Tibial artery (tissue), 4 donors: ENCODE measurements at regions not wholly inside any gene's neighbourhood (a gene's known extent, or its start where the extent isn't known, plus 50 kb on each side); places are given as distances from the start of the nearest gene placed in this dataset.

Experiments
- DNase-seq, 2 donors: peaks; one replicate each; pipeline ENCODE4 v3.0.0-alpha.2; 2019
- H3K27ac ChIP-seq, 2 donors: fragments of 200-600 bp; sonication (generic) in 1 of 2; 1 replicate in 1 of 2; 2 replicates in 1 of 2; pipeline ENCODE4 v1.5.1; 2018 to 2019; ENCODE audit warnings: mild to moderate bottlenecking in 1 of 2
- H3K27me3 ChIP-seq, 2 donors: fragments of 200-600 bp; sonication (generic) in 1 of 2; one replicate each; pipeline versions ENCODE4 v1.5.1 to v1.6.0; 2016 to 2019
- H3K36me3 ChIP-seq, 3 donors: fragments of 200-600 bp; sonication (generic) in 2 of 3; one replicate each; pipeline ENCODE4 v1.5.1; 2016 to 2019; ENCODE audit warnings: mild to moderate bottlenecking in 2 of 3
- H3K4me1 ChIP-seq, 4 donors: fragments of 200-600 bp; sonication (generic) in 2 of 4; 1 replicate in 3 of 4; 2 replicates in 1 of 4; pipeline ENCODE4 v1.5.1; 2016 to 2019
- H3K4me3 ChIP-seq, 2 donors: fragments of 200-600 bp; sonication (generic) in 1 of 2; 1 replicate in 1 of 2; 2 replicates in 1 of 2; pipeline ENCODE4 v1.5.1; 2018 to 2019; ENCODE audit warnings: mild to moderate bottlenecking in 2 of 2
- H3K9me3 ChIP-seq, 3 donors: fragments of 200-600 bp; sonication (generic) in 1 of 3; one replicate each; pipeline ENCODE4 v1.5.1; 2016 to 2019
- CTCF ChIP-seq, 2 experiments: fragments of 200-600 bp in 1 of 2; fragments of 450-650 bp in 1 of 2; IDR thresholded peaks; one replicate each; pipeline ENCODE4 v1.5.1; 2017 to 2019; ENCODE audit warnings: antibody characterized with exemption in 2 of 2, mild to moderate bottlenecking in 1 of 2, moderate library complexity in 1 of 2
- intact Hi-C: fragments of 100-400 bp; cut with DNase I; formaldehyde crosslinking; loops from one replicate; pipeline ENCODE4 v1.15.0; 2023; ENCODE audit warnings: low total_unique reads

GRCh38 chr7:26458466-26459145 is 166.9 kb downstream of the SNX10 start:
- TF ChIP-seq CTCF (IDR thresholded peaks at IDR 0.05) = no peak
- H3K4me3 ChIP-seq = no peak overlapping the region
- no peaks in the 10 kb centered on the region for H3K36me3 ChIP-seq
- DNase-seq = no peak
- H3K27ac ChIP-seq = no peak overlapping the region
- no peaks in the 10 kb centered on the region for H3K27me3 ChIP-seq
- H3K4me1 ChIP-seq = no peaks in the 10 kb centered on the region
- intact Hi-C loops = no loop called here
- no peaks in the 10 kb centered on the region for H3K9me3 ChIP-seq

- intact Hi-C loops = no loop called here
- H3K36me3 ChIP-seq = no peaks in the 10 kb centered on the region
- H3K4me3 ChIP-seq = no peak overlapping the region
- H3K4me1 ChIP-seq = no peaks in the 10 kb centered on the region
- H3K27ac ChIP-seq = no peak overlapping the region
- no peaks in the 10 kb centered on the region for H3K9me3 ChIP-seq
- H3K27me3 ChIP-seq = no peaks in the 10 kb centered on the region
- no peak for TF ChIP-seq CTCF (IDR thresholded peaks at IDR 0.05)
- DNase-seq = no peak
These were observed 168.0 kb downstream of the SNX10 start for GRCh38 chr7:26459540-26460193.

GRCh38 chr7:26460351-26461085 is 168.9 kb downstream of the SNX10 start:
- Histone ChIP-seq H3K36me3 (no peaks in the 10 kb centered on the region), H3K4me1 (no peaks in the 10 kb centered on the region), H3K9me3 (no peaks in the 10 kb centered on the region), H3K4me3 (no peak overlapping the region), H3K27me3 (no peaks in the 10 kb centered on the region), H3K27ac (no peak overlapping the region)
- TF ChIP-seq CTCF (IDR thresholded peaks at IDR 0.05) = no peak
- intact Hi-C loops = no loop called here
- DNase-seq = no peak

GRCh38 chr7:26461518-26461917 is 169.9 kb downstream of the SNX10 start:
- Histone ChIP-seq H3K36me3 (no peaks in the 10 kb centered on the region), H3K27me3 (no peaks in the 10 kb centered on the region), H3K27ac (no peak overlapping the region), H3K4me3 (no peak overlapping the region), H3K9me3 (no peaks in the 10 kb centered on the region), H3K4me1 (no peaks in the 10 kb centered on the region)
- DNase-seq = no peak
- intact Hi-C loops = no loop called here
- TF ChIP-seq CTCF (IDR thresholded peaks at IDR 0.05) = no peak

- Histone ChIP-seq H3K4me1 (peaks cover 0 to 6% (median 0%) of the 10 kb centered on the region in 4 donors), H3K4me3 (no peak overlapping the region), H3K27me3 (no peaks in the 10 kb centered on the region), H3K36me3 (no peaks in the 10 kb centered on the region), H3K9me3 (no peaks in the 10 kb centered on the region), H3K27ac (no peak overlapping the region)
- no peak for DNase-seq
- TF ChIP-seq CTCF (IDR thresholded peaks at IDR 0.05) = no peak
- intact Hi-C loops = no loop called here
These were observed 174.3 kb downstream of the SNX10 start for GRCh38 chr7:26466007-26466406.
